Activated T-cell treated with anti-CD3 and anti-CD28 coated beads, Interleukin-2, amount 50 U/mL, for 72 hours (primary cell): ENCODE measurements at regions not wholly inside any gene's neighbourhood (a gene's known extent, or its start where the extent isn't known, plus 50 kb on each side); places are given as distances from the start of the nearest gene placed in this dataset.

Experiments used
- ATAC-seq, 2 donors: fragments of 150-1000 bp; cut with Tn5 transposase; replicated peaks in 1 of 2; 2 replicates each; pipeline ENCODE4 v1.10.0; 2021; ENCODE audit warnings: moderate library complexity in 2 of 2, mild to moderate bottlenecking in 1 of 2
- DNase-seq, 2 donors: peaks; one replicate each; pipeline ENCODE4 v3.0.0; 2021 to 2022; ENCODE audit warnings: mixed read lengths in 1 of 2
- H3K27ac Mint-ChIP-seq: one replicate; pipeline ENCODE4 v1.8.0; 2022; ENCODE audit warnings: mild to moderate bottlenecking, moderate library complexity, mixed read lengths
- H3K27me3 Mint-ChIP-seq: one replicate; pipeline ENCODE4 v1.8.0; 2022; ENCODE audit warnings: low read depth, mixed read lengths
- H3K36me3 Mint-ChIP-seq, 2 donors: one replicate each; pipeline ENCODE4 v1.8.0; 2022; ENCODE audit warnings: mixed read lengths in 2 of 2, mild to moderate bottlenecking in 1 of 2; ENCODE audit not compliant: insufficient read depth in 2 of 2
- H3K4me1 Mint-ChIP-seq: one replicate; pipeline ENCODE4 v1.8.0; 2022; ENCODE audit warnings: low read depth, mixed read lengths
- H3K4me3 Mint-ChIP-seq, 2 donors: one replicate each; pipeline ENCODE4 v1.8.0; 2022; ENCODE audit warnings: mild to moderate bottlenecking in 2 of 2, mixed read lengths in 2 of 2, moderate library complexity in 2 of 2
- H3K9me3 Mint-ChIP-seq, 2 donors: one replicate each; pipeline ENCODE4 v1.8.0; 2022; ENCODE audit warnings: mixed read lengths in 2 of 2

GRCh38 chr4:188680667-188681063 is 541.4 kb downstream of the TRIML1 start:
- Mint-ChIP-seq H3K36me3 (peaks cover 2% of the 10 kb centered on the region in 2 donors), H3K4me1 (no peaks in the 10 kb centered on the region), H3K27me3 (no peaks in the 10 kb centered on the region), H3K27ac (no peak overlapping the region), H3K4me3 (no peak overlapping the region), H3K9me3 (peaks cover under 1 to 9% of the 10 kb centered on the region in 2 donors)
- ATAC-seq (no peak), DNase-seq (no peak)

DNA sequence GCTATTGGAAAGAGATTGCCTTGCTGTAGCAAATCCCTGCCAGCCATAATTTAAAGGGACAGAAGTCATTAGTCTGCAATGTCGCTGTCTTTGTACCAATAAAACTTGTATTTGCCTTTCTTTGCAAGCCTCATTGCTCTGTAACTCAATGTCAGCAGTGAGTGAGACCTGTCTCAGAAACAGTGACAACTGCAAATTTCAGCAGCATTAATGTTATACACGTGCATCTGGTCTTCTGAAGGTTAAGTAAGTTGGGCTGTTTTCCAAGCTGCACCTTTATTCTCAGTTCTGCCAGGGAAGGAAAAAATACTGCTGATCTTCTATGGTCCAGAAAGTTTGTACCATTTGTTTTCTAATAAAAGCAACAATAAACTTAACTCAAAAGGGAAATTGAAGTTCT is 543.1 kb downstream of the TRIML1 start:
- Mint-ChIP-seq H3K4me3 (no peak overlapping the region), H3K4me1 (no peaks in the 10 kb centered on the region), H3K9me3 (peaks cover 1 to 14% of the 10 kb centered on the region in 2 donors), H3K27ac (no peak overlapping the region), H3K27me3 (no peaks in the 10 kb centered on the region), H3K36me3 (peaks cover 2% of the 10 kb centered on the region in 2 donors)
- ATAC-seq: no peak
- DNase-seq: no peak

- Mint-ChIP-seq H3K27ac (no peak overlapping the region), H3K36me3 (peaks cover 2% of the 10 kb centered on the region in 2 donors), H3K27me3 (no peaks in the 10 kb centered on the region), H3K4me3 (no peak overlapping the region), H3K4me1 (no peaks in the 10 kb centered on the region), H3K9me3 (peaks cover 1 to 9% of the 10 kb centered on the region in 2 donors)
- ATAC-seq: no peak
- no peak for DNase-seq
Observed at GRCh38 chr4:188683571-188683970, 544.3 kb downstream of the TRIML1 start.

DNA sequence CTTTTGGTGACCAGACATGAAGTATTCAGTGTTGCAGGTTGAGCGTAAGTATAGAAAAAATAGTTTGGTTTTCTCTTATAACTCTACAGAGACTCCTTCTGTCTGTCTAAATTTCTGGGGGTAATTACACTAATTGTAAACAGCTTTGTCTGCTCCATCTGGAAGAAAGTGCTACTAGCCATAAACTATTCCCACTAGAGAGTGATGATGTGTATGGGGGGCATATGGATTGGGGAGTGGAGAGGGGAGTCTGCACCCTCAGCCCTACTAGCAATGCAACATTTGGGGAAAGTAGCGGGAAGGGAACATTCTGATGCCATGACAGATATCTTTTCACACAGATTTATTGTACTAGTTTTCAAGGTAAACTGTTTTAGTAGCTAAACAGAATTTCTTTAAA is 549.7 kb downstream of the TRIML1 start:
- Mint-ChIP-seq H3K27me3 (no peaks in the 10 kb centered on the region), H3K27ac (no peak overlapping the region), H3K9me3 (peaks cover 3 to 7% of the 10 kb centered on the region in 2 donors), H3K36me3 (peaks cover 0 to 1% of the 10 kb centered on the region in 2 donors), H3K4me3 (no peak overlapping the region), H3K4me1 (no peaks in the 10 kb centered on the region)
- DNase-seq (no peak), ATAC-seq (no peak)

GRCh38 chr4:188691811-188692210 is 552.6 kb downstream of the TRIML1 start:
- H3K27ac Mint-ChIP-seq: no peak overlapping the region
- ATAC-seq (no peak), DNase-seq (no peak)
- no peaks in the 10 kb centered on the region for H3K36me3 Mint-ChIP-seq
- peaks cover 3 to 6% of the 10 kb centered on the region in 2 donors for H3K9me3 Mint-ChIP-seq
- no peak overlapping the region for H3K4me3 Mint-ChIP-seq
- no peaks in the 10 kb centered on the region for H3K4me1 Mint-ChIP-seq
- no peaks in the 10 kb centered on the region for H3K27me3 Mint-ChIP-seq

DNA sequence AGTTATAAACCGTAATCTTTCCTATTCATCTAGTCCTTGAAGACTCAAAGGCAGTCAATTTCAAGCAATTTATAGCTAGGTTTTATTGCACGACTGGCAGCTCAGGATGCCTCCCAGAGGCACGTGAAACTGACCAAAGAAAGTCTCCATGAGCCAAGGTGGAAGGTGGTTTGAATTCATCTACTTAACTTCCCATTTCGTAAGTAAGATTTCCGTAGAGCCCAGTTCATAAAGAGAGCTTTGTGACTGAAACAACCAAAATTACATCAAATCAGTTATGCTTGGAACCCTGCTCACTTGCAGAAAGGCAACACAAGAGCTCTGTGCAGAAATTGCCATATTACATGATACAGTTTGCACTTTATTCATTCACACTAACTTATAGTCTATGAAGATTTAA is 556.0 kb downstream of the TRIML1 start:
- no peaks in the 10 kb centered on the region for H3K36me3 Mint-ChIP-seq
- DNase-seq (no peak), ATAC-seq (no peak)
- H3K9me3 Mint-ChIP-seq: peaks cover 2 to 3% of the 10 kb centered on the region in 2 donors
- no peaks in the 10 kb centered on the region for H3K27me3 Mint-ChIP-seq
- no peaks in the 10 kb centered on the region for H3K4me1 Mint-ChIP-seq
- H3K27ac Mint-ChIP-seq: no peak overlapping the region
- H3K4me3 Mint-ChIP-seq: no peak overlapping the region

- H3K9me3 Mint-ChIP-seq: peaks cover 2 to 3% of the 10 kb centered on the region in 2 donors
- H3K27ac Mint-ChIP-seq: no peak overlapping the region
- H3K4me1 Mint-ChIP-seq: no peaks in the 10 kb centered on the region
- H3K36me3 Mint-ChIP-seq: no peaks in the 10 kb centered on the region
- H3K27me3 Mint-ChIP-seq: no peaks in the 10 kb centered on the region
- DNase-seq: no peak
- no peak overlapping the region for H3K4me3 Mint-ChIP-seq
- no peak for ATAC-seq
Observed at GRCh38 chr4:188697243-188697642, 558.0 kb downstream of the TRIML1 start.

- Mint-ChIP-seq H3K27me3 (no peaks in the 10 kb centered on the region), H3K27ac (no peak overlapping the region), H3K36me3 (peaks cover 0 to 2% of the 10 kb centered on the region in 2 donors), H3K4me1 (no peaks in the 10 kb centered on the region), H3K9me3 (peaks cover 6 to 8% of the 10 kb centered on the region in 2 donors), H3K4me3 (no peak overlapping the region)
- no peak for DNase-seq
- ATAC-seq: no peak
Observed at GRCh38 chr4:188701952-188702351, 562.7 kb downstream of the TRIML1 start.

DNA sequence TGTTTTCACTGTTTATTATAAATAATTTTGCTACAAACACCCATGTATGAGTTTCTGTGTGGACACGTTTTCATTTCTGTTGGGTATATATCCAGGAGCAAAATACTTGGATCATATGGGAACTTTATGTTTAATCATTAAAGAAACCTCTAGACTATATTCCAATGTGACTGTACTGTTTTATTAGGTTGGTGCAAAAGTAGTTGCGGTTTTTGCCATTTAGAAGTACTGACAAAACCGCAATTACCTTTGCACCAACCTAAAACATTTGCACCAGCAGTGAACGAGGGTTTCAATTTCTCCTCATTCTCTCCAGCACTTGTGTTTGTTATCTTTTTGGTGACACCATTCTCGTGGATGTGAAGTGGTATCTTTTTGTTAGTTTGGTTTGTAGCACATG is 565.0 kb downstream of the TRIML1 start:
- Mint-ChIP-seq H3K4me3 (no peak overlapping the region), H3K4me1 (no peaks in the 10 kb centered on the region), H3K27me3 (no peaks in the 10 kb centered on the region), H3K9me3 (peaks cover 9 to 11% of the 10 kb centered on the region in 2 donors), H3K27ac (no peak overlapping the region), H3K36me3 (peaks cover 0 to 7% of the 10 kb centered on the region in 2 donors)
- ATAC-seq: no peak
- no peak for DNase-seq

- H3K9me3 Mint-ChIP-seq: peaks cover 8 to 11% of the 10 kb centered on the region in 2 donors
- ATAC-seq (no peak), DNase-seq (no peak)
- H3K27me3 Mint-ChIP-seq: no peaks in the 10 kb centered on the region
- no peaks in the 10 kb centered on the region for H3K4me1 Mint-ChIP-seq
- H3K36me3 Mint-ChIP-seq: peaks cover 0 to 7% of the 10 kb centered on the region in 2 donors
- no peak overlapping the region for H3K4me3 Mint-ChIP-seq
- H3K27ac Mint-ChIP-seq: no peak overlapping the region
Observed at GRCh38 chr4:188707036-188707435, 567.8 kb downstream of the TRIML1 start.

DNA sequence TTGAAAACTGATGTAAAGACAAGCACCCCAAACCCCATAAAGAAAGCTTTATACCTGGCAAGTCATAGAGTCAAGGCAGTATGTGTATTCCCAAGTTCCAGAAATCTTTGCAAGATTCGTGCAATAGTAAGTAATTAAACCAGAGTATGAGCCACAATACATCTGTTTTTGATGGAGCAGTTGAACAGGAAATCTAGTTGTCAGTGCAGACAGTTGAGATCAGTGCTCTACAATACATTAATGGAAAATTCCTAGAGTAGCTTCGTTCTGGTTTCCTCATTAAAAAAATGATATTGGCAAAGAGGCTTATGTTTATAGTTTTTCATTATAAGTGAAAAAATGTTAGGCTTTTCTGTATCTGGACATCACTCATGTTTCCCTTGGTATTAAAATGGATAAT is 575.3 kb downstream of the TRIML1 start:
- H3K36me3 Mint-ChIP-seq: no peaks in the 10 kb centered on the region
- no peak for DNase-seq
- no peaks in the 10 kb centered on the region for H3K4me1 Mint-ChIP-seq
- H3K9me3 Mint-ChIP-seq: peaks cover 6 to 7% of the 10 kb centered on the region in 2 donors
- no peak overlapping the region for H3K27ac Mint-ChIP-seq
- no peak for ATAC-seq
- no peaks in the 10 kb centered on the region for H3K27me3 Mint-ChIP-seq
- H3K4me3 Mint-ChIP-seq: no peak overlapping the region

- no peak for ATAC-seq
- H3K36me3 Mint-ChIP-seq: no peaks in the 10 kb centered on the region
- no peaks in the 10 kb centered on the region for H3K4me1 Mint-ChIP-seq
- no peak for DNase-seq
- no peaks in the 10 kb centered on the region for H3K27me3 Mint-ChIP-seq
- H3K27ac Mint-ChIP-seq: no peak overlapping the region
- peaks cover 6 to 7% of the 10 kb centered on the region in 2 donors for H3K9me3 Mint-ChIP-seq
- no peak overlapping the region for H3K4me3 Mint-ChIP-seq
Observed at GRCh38 chr4:188714907-188715306, 575.7 kb downstream of the TRIML1 start.

DNA sequence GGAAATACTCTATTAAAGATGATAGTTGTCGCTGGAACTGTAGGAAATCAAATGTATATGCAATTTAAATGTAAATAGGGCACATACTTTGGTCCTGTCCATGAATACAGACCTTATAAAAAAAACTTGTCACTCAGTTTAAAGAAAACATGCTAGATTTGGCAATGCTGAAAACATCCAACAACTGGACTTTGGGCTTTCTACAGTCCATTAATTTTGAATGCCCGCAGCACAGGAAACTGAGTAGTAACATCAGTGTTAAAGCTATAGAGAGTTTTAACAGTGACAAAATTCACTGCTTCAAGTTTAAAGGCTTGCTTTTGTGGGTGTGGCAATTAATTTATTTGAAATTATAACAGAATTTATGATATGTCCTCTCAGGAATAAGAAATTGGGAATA is 578.4 kb downstream of the TRIML1 start:
- Mint-ChIP-seq H3K9me3 (peaks cover 14 to 18% of the 10 kb centered on the region in 2 donors), H3K27ac (no peak overlapping the region), H3K27me3 (no peaks in the 10 kb centered on the region), H3K4me1 (no peaks in the 10 kb centered on the region), H3K36me3 (peaks cover 4% of the 10 kb centered on the region in 2 donors), H3K4me3 (no peak overlapping the region)
- no peak for ATAC-seq
- no peak for DNase-seq

DNA sequence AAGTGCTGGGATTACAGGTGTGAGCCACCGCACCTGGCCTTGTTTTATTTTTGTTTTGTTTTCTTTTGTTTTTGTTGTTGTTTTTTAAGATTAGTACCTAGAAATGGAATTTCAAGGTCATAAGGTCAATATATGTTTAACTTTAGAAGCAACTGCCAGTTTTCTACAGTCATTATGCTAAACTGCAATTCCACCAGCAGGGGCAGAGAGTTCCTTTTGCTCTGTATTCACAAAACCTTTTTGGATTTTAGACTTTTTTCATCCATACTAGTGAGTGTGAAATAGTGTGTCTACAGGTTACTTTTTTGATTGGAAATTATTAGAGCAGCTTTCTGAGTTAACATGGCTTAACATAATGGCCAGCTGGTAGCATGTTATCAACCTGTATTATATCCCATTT is 580.6 kb downstream of the TRIML1 start:
- Mint-ChIP-seq H3K4me1 (no peaks in the 10 kb centered on the region), H3K27me3 (no peaks in the 10 kb centered on the region), H3K9me3 (peaks cover 9 to 11% of the 10 kb centered on the region in 2 donors), H3K36me3 (peaks cover 4% of the 10 kb centered on the region in 2 donors), H3K27ac (no peak overlapping the region), H3K4me3 (no peak overlapping the region)
- DNase-seq (no peak), ATAC-seq (no peak)
